ENCODE measurements at regions not wholly inside any gene's neighbourhood (a gene's known extent, or its start where the extent isn't known, plus 50 kb on each side); places are given as distances from the start of the nearest gene placed in this dataset.

- Mint-ChIP-seq H3K4me1 (ENCODE audit: unreplicated experiment) (no peaks in the 10 kb centered on the region), H3K36me3 (ENCODE audit: unreplicated experiment) (no peaks in the 10 kb centered on the region), H3K9me3 (ENCODE audit: unreplicated experiment) (peaks cover 8% of the 10 kb centered on the region), H3K4me3 (ENCODE audit: unreplicated experiment) (no peak overlapping the region), H3K27ac (ENCODE audit: unreplicated experiment) (no peak overlapping the region), H3K27me3 (ENCODE audit: unreplicated experiment) (no peaks in the 10 kb centered on the region)
- no peak for DNase-seq (ENCODE audit: extremely low spot score, unreplicated experiment)
- no peak for TF ChIP-seq CTCF (IDR thresholded peaks at IDR 0.05)
Observed at GRCh38 chr2:16402891-16403290, 262.7 kb downstream of the CYRIA start.

- H3K27me3 Mint-ChIP-seq (ENCODE audit: unreplicated experiment) = no peaks in the 10 kb centered on the region
- no peaks in the 10 kb centered on the region for H3K4me1 Mint-ChIP-seq (ENCODE audit: unreplicated experiment)
- no peak for TF ChIP-seq CTCF (IDR thresholded peaks at IDR 0.05)
- no peak overlapping the region for H3K27ac Mint-ChIP-seq (ENCODE audit: unreplicated experiment)
- no peak overlapping the region for H3K4me3 Mint-ChIP-seq (ENCODE audit: unreplicated experiment)
- H3K36me3 Mint-ChIP-seq (ENCODE audit: unreplicated experiment) = no peaks in the 10 kb centered on the region
- DNase-seq (ENCODE audit: extremely low spot score, unreplicated experiment) = no peak
- H3K9me3 Mint-ChIP-seq (ENCODE audit: unreplicated experiment) = peaks cover 6% of the 10 kb centered on the region
Observed at GRCh38 chr2:16401761-16402300, 263.8 kb downstream of the CYRIA start.

- H3K4me3 Mint-ChIP-seq (ENCODE audit: unreplicated experiment) = no peak overlapping the region
- H3K27me3 Mint-ChIP-seq (ENCODE audit: unreplicated experiment) = no peaks in the 10 kb centered on the region
- no peak for TF ChIP-seq CTCF (IDR thresholded peaks at IDR 0.05)
- DNase-seq (ENCODE audit: extremely low spot score, unreplicated experiment) = no peak
- peaks cover 4% of the 10 kb centered on the region for H3K9me3 Mint-ChIP-seq (ENCODE audit: unreplicated experiment)
- no peak overlapping the region for H3K27ac Mint-ChIP-seq (ENCODE audit: unreplicated experiment)
- H3K4me1 Mint-ChIP-seq (ENCODE audit: unreplicated experiment) = no peaks in the 10 kb centered on the region
- no peaks in the 10 kb centered on the region for H3K36me3 Mint-ChIP-seq (ENCODE audit: unreplicated experiment)
Observed at GRCh38 chr2:16400127-16400623, 265.5 kb downstream of the CYRIA start.

- TF ChIP-seq CTCF (IDR thresholded peaks at IDR 0.05) = no peak
- H3K9me3 Mint-ChIP-seq (ENCODE audit: unreplicated experiment) = peaks cover 4% of the 10 kb centered on the region
- no peaks in the 10 kb centered on the region for H3K27me3 Mint-ChIP-seq (ENCODE audit: unreplicated experiment)
- DNase-seq (ENCODE audit: extremely low spot score, unreplicated experiment) = no peak
- H3K36me3 Mint-ChIP-seq (ENCODE audit: unreplicated experiment) = no peaks in the 10 kb centered on the region
- H3K27ac Mint-ChIP-seq (ENCODE audit: unreplicated experiment) = no peak overlapping the region
- H3K4me1 Mint-ChIP-seq (ENCODE audit: unreplicated experiment) = no peaks in the 10 kb centered on the region
- H3K4me3 Mint-ChIP-seq (ENCODE audit: unreplicated experiment) = no peak overlapping the region
Observed at GRCh38 chr2:16398486-16399043, 267.1 kb downstream of the CYRIA start.

GRCh38 chr2:16397681-16398475, 267.8 kb downstream of the CYRIA start:
- no peak overlapping the region for H3K27ac Mint-ChIP-seq (ENCODE audit: unreplicated experiment)
- H3K27me3 Mint-ChIP-seq (ENCODE audit: unreplicated experiment) = no peaks in the 10 kb centered on the region
- no peaks in the 10 kb centered on the region for H3K4me1 Mint-ChIP-seq (ENCODE audit: unreplicated experiment)
- no peak overlapping the region for H3K4me3 Mint-ChIP-seq (ENCODE audit: unreplicated experiment)
- peaks cover 2% of the 10 kb centered on the region for H3K9me3 Mint-ChIP-seq (ENCODE audit: unreplicated experiment)
- TF ChIP-seq CTCF (IDR thresholded peaks at IDR 0.05) = no peak
- no peak for DNase-seq (ENCODE audit: extremely low spot score, unreplicated experiment)
- no peaks in the 10 kb centered on the region for H3K36me3 Mint-ChIP-seq (ENCODE audit: unreplicated experiment)

Measured in osteocyte (in vitro differentiated cells).